GM10266 (cell line): ENCODE measurements at regions not wholly inside any gene's neighbourhood (a gene's known extent, or its start where the extent isn't known, plus 50 kb on each side); places are given as distances from the start of the nearest gene placed in this dataset.
"Not testable (repeated sequence)": the region's sequence is repeated elsewhere in the genome, so short reads cannot be mapped to it uniquely, and the experiment has no call there.

Source experiments
- DNase-seq: peaks from one replicate; pipeline ENCODE4 v3.0.0; 2012; ENCODE audit errors: extremely low spot score
- TF ChIP-seq, protein P1 (sequence below): IDR thresholded peaks from 2 replicates; pipeline ENCODE4 v1.5.1; 2012; ENCODE audit warnings: mild to moderate bottlenecking, low read depth; ENCODE audit not compliant: control insufficient read depth, insufficient read depth; ENCODE audit errors: missing control alignments

DNA sequence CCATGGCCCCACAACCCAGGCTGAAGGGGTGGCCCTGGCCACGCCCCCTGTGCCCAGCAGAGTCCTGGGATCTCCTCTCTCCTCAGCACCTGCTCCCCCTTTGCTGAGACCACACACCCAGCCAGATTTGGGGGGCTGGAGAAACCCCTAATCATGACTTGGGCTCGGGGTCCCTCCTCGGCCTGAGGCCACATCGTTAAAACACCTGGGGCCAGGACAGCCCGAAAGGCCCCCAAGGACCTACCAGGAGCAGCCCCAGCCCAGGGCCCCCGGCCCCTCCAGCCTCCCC lies 116.7 kb downstream of the FAM53A start:
- no peak for DNase-seq
- TF ChIP-seq, protein P1, sequence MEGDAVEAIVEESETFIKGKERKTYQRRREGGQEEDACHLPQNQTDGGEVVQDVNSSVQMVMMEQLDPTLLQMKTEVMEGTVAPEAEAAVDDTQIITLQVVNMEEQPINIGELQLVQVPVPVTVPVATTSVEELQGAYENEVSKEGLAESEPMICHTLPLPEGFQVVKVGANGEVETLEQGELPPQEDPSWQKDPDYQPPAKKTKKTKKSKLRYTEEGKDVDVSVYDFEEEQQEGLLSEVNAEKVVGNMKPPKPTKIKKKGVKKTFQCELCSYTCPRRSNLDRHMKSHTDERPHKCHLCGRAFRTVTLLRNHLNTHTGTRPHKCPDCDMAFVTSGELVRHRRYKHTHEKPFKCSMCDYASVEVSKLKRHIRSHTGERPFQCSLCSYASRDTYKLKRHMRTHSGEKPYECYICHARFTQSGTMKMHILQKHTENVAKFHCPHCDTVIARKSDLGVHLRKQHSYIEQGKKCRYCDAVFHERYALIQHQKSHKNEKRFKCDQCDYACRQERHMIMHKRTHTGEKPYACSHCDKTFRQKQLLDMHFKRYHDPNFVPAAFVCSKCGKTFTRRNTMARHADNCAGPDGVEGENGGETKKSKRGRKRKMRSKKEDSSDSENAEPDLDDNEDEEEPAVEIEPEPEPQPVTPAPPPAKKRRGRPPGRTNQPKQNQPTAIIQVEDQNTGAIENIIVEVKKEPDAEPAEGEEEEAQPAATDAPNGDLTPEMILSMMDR = no peak

DNA sequence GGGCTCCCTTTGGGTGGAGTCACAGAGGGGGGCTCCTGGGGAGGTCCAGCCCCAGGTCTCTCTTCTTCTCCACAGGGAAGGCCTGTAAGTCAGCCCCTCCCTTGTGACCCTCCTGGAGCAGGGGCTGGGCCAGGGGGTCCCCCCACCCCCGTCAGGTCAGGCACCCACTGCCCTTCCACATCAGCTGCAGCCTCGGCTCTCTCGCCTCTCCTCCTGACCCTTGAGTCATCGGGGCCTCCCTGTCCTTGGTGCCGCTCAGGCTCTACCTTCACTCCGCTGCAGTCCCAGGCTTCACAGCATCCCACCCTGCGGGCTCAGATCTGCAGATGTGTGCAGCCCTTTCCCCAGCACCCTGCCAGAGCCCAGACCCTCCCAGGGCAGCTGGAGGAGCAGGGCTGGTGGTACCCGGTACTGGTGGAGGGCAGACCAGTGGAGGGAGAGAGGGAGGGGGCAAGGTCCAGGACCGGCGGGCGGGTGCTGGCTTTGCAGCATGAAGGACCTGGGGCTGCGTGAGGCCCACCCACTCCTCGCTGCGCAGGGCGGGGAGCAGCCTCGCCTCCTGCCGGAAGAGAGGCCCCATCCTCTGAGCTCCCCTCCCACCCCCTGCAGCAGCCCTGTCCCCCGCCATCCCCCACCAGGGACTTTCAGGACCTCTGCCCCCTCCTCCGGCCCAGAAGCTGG lies 117.1 kb downstream of the FAM53A start:
- DNase-seq = no peak
- TF ChIP-seq, protein P1 = no peak

DNA sequence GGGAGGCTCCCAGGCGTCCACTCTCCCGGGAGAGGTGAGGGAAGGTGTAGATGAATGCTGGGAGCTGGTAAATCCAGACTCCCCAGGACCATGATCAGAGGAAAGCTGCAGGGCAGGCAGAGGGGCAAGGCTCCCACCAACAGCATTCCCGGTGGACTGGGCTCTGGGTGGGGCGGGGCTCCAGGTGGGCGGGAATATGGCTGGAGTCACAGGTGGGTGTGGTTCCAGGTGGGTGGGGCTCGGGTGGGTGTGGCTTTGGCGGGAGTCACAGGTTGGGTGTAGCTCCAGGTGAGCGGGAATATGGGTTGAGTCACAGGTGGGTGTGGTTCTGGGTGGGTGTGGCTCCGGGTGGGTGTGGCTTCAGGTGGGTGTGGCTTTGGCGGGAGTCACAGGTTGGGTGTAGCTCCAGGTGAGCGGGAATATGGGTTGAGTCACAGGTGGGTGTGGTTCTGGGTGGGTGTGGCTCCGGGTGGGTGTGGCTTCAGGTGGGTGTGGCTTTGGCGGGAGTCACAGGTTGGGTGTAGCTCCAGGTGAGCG lies 117.7 kb downstream of the FAM53A start:
- DNase-seq = not testable (repeated sequence)

DNA sequence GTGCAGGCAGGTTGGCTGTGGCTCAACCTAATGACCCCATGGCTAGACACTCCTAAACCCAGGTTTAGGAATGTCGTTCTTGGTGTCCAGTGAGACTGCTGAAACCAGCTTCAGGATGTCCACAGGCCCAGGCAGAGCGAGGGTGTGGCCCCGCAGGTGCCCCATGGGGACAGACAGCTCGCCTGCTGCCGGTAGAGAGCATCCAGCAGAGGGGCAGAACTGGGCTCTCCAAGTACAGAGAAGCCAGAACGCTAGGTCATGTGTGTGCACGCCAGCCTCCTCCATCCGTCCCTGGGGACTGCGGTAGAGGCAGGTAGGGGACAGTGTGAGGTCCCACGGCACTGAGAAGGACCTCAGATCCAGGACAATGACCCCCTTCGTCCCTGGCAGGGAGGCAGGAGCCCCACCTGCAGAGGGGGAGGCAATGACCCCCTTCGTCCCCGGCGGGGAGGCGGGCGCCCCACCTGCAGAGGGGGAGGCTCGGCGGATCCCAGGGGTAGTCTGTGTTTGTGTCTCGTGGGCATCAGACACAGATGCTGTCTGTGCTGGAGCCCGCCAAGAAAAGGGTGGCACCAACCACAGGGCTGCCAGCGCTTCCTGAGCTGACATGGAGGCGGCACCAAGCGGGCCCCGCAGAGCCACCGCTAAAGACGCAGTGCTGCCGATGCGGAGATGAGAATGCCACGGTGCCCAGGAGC lies 118.4 kb downstream of the FAM53A start:
- no peak for DNase-seq
- TF ChIP-seq, protein P1 = no peak

DNA sequence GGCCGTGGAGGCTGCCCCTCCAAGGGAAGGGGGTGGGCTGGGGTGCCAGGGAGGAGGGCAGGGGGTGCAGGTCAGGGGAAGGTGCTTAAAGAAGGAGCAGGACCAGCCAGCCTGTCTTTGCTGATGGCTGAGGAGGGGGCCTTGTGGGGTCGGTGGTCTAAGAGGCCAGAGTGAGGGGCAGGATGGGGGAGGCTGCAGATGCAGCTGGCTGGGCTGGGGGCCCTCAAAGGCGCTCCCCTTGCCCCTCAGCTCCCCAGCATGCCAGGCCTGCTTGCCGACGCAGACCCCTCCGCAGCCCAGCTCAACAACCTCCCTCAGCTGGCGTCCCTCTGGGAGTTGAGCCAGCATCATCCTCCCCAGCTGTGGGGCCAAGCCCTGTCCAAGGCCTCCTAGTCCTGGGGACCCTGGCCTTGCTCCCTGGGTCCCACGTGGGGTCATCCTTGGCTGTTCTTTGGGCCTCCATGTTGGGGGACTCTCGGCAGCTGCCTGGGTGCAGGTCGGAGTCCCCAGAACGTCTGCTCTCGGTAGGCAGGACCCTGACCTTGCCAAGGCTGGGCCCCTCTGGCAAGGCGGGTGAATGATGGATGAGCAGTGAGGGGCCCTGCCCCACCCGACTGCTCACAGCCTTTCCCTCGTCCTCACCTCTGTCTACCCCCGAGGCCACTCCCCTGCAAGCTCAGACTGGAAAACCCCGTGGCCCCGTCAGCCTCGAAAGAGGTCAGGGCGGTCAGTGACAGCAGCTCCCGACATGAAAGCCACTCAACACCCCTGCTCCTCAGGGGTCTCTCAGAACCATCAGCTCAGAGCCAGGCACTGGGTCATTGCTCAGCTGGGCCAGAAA lies 119.4 kb downstream of the FAM53A start:
- DNase-seq = no peak
- TF ChIP-seq, protein P1 = no peak

DNA sequence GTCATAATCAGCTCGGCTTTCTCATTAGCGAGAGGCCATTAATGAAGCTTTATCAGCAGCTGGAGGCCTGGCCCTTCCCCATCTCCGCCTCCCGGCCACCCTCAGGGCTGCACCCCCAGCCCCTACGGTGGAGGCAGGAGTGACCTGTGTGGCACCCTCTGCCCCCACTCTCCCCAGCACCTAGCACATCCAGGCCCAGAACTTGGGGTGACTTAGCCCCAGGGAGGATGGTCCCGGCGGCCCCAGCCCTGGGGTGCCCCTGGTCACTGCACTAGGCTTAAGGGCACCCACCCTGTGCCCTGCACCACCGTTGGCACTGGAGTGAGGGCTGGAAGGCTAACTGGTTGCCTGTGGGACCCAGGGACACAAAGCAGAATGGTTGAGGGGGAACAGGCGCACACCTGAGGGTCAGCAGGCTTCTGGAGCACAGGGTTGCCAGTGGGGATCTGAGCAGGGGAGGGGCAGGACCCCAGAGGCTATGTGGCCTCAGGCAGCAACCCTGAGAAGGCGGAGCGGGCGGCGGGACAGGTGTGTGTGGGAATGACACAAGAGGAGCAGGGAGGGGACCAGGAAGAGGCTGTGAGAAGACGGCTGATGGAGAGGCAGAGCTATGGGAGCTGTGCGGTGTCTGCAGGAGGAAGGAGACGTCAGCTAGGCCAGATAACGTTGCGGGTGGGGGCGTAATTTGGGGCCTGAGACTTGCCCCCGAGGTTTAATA lies 120.2 kb downstream of the FAM53A start:
- no peak for DNase-seq
- TF ChIP-seq, protein P1 = no peak

DNA sequence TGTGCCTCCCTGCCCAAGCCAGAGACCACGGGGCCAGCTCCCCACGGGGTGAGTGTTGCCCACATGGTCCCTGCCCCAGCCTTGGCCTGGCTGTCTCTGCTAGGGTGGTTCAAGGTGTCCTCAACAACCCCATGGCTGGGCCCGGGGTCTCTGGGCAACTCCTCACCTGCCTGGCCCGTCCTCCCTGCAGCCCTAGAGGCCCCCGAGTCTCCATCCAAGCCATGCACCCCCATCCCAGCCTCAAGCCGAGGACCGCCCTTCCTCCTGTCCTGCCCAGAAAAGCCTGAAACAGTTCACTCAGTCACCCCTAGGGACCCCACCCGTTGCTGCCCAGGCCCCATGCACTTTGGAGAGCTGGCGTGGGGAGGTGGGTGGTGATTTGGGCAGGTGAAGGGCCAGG lies 120.9 kb downstream of the FAM53A start:
- TF ChIP-seq, protein P1 = no peak

More for the DNA sequence above, 120.9 kb downstream of the FAM53A start:
- DNase-seq = no peak
